AG10803 (cell line): ENCODE measurements at regions not wholly inside any gene's neighbourhood (a gene's known extent, or its start where the extent isn't known, plus 50 kb on each side); places are given as distances from the start of the nearest gene placed in this dataset.

ENCODE experiments used
- DNase-seq: peaks from one replicate; pipeline ENCODE4 v3.0.0; 2010; ENCODE audit warnings: low read depth
- H3K4me3 ChIP-seq: 2 replicates; pipeline ENCODE4 v1.5.1; 2011; ENCODE audit warnings: mild to moderate bottlenecking, low read length, control low read depth
- CTCF ChIP-seq: conservative IDR thresholded peaks from 2 replicates; pipeline ENCODE4 v1.5.1; 2011; ENCODE audit warnings: mild to moderate bottlenecking, low read length, control low read depth, inconsistent platforms

DNA sequence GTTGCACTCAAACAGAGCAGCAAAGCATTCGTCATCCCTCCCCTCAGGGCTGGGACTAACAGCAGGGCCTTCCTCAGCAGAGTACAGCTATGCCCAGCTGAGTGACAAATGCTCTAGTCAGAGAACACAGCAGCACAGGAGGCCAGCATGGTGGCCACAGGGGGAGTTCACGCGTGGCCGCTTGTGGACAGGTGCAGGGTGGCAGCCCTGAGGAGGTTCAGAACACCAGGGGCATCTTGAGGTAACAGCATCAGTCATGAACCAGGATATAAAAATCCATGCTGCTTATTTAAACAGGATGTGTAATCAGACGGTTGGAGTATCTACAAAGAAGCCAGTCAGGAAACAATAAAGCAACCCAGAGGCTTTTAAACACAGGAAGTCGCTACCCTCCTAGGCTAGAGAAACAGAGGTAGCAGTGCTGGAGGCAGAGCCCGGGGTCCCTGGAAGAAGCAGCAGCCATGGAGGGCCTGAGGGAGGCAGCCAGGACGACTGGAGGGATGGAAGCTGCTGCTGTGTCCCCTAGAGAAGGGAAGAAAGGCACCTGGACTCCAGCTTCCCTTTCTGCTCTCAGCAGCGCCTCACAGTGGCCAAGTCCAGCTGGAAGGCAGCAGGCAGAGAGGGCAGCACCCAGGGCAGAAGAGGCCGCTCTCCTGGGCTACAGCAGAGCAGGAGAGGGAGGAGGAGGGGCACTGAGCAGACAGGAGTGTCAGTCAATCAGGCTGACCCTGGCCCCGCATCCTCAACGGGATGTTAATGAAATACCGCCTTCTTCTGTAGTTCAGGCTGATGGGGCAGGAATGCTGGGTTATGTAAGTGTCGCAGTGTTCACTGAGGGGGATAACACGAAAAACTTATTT is 70.8 kb upstream of the UCN3 start:
- H3K4me3 ChIP-seq = no peak overlapping the region
- peak; percentile 33 for DNase-seq
- peak; percentile 55 for TF ChIP-seq CTCF

GRCh38 chr10:5297466-5297865 is 67.3 kb upstream of the UCN3 start:
- DNase-seq = peak; percentile 60
- no peak for TF ChIP-seq CTCF
- H3K4me3 ChIP-seq = no peak overlapping the region

DNA sequence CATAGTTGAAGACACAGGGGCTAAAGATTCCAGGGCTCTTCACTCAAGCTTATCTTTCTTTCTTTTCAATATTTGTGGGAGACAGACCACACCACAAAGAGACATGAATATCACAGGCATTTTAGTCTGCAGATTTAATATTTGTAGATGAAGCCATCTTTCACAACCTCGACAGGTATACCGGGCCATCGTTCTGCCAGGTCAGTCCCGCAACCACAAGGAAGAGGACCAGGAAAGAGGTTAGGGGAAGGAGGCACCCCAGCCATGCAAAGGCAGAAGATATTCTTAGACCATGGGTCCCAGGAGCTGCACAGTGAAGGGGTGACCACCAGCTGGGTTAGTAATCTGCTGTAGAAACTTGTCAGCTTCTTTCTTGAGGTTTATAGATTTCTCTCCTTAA is 66.8 kb upstream of the UCN3 start:
- no peak for DNase-seq
- no peak overlapping the region for H3K4me3 ChIP-seq
- TF ChIP-seq CTCF = no peak

DNA sequence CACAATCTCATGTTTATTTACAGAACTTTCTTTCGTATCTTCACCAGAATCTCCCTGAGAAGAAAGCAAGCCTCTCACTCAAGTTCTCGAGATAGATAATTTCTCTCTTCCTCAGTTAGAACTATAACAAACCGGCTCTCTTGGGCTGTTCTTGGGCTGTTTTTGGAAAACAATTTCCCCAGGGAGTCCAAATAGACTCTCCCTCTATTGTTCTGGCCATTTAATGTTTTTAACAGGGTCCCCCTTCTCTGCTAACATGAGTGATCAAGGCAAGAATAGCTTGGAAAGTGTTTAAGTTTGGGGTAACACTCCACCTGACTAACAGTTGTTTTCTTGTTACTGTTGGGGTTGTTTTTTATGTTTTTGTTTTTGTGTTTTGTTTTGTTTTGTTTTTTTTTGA is 64.8 kb upstream of the UCN3 start:
- no peak for TF ChIP-seq CTCF
- no peak for DNase-seq
- no peak overlapping the region for H3K4me3 ChIP-seq

DNA sequence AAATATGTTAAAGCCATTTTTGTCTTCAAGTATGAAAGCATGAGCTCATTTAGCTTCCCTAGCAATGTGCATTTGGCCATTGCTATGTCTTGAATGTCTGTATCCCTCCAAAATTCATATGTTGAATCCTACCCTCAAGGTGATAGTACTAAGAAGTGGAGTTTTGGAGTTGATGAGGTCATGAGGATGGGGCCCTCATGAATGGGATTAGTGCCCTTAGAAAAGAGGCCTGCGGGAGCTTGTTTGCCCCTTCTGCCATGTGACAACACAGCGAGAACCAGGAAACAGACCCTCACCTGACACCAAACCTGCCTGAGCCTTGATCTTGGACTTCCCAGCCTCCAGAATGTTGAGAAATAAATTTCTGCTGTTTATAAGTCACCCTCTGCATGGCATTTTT is 61.3 kb upstream of the UCN3 start:
- H3K4me3 ChIP-seq = no peak overlapping the region
- no peak for TF ChIP-seq CTCF
- DNase-seq = no peak

DNA sequence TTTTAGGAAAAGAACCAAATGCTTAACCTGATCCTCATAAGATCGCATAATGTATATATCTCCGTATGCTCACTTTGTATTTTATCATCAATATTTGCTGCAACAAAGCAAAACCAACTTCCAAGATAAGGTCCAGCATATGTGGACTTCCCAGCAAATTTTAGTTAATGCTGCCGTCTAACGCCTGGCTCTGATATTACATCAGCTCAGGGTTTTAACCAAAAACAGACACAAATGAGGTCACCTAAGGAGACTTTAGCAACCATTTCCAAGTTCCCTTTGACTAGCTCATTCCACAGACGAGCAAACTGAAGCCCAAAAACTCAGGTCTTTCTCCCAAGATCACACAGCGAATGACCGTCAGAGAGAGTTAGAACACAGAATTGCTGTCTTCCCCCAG is 59.4 kb upstream of the UCN3 start:
- peak; percentile 87 for TF ChIP-seq CTCF
- DNase-seq = peak; percentile 86

DNA sequence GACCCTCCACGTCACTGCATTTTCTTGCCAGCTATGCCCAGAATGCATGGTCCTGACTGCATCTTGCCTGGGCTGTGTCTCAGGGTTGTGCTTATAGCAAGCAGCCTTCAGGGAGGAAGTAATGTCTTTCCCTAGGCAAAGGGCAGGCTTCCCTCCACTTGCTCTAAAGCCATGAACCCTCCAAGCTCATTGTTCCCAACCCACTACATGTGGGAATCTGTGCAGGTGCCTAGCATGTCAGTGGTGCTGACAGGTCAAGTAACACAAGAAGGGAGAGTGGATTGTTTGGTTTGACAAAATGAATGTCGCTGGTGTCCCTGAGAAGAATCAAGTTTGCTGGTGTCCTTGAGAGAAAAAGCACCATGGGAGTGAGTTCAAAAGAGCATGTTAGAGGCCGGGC is 53.9 kb upstream of the UCN3 start:
- DNase-seq = no peak
- H3K4me3 ChIP-seq = no peak overlapping the region
- no peak for TF ChIP-seq CTCF

More for the DNA sequence above, 59.4 kb upstream of the UCN3 start:
- H3K4me3 ChIP-seq = no peak overlapping the region
